ENCODE measurements at regions not wholly inside any gene's neighbourhood (a gene's known extent, or its start where the extent isn't known, plus 50 kb on each side); places are given as distances from the start of the nearest gene placed in this dataset.
A peak's percentile ranks its signal among the peaks of the same experiment; 100 is the strongest.

GRCh38 chr9:31135567-31135966, 1248.9 kb upstream of the ACO1 start:
- ChIA-PET CTCF (no interaction called here), POLR2A (no interaction called here)
- Histone ChIP-seq H3K4me1 (ENCODE audit: control insufficient read depth, insufficient read depth, low read length) (no peaks in the 10 kb centered on the region), H3K36me3 (ENCODE audit: control insufficient read depth in 2 of 2, insufficient read depth in 1 of 2, low read length in 2 of 2) (no peaks in the 10 kb centered on the region), H3K4me3 (ENCODE audit: low read depth, low read length) (no peak overlapping the region), H3K9me3 (ENCODE audit: control insufficient read depth, insufficient read depth, low read depth, low read length) (no peaks in the 10 kb centered on the region), H3K27ac (ENCODE audit: extremely low read depth, low read depth, low read length) (no peak overlapping the region)
- no peak for TF ChIP-seq ZNF223 (tag by site-specific recombination; IDR thresholded peaks at IDR 0.05)
- peak; percentile 13; the same call in 1 of the 2 replicates for TF ChIP-seq ATF2 (tag by site-specific recombination; IDR thresholded peaks at IDR 0.05; ENCODE audit: low read depth)
- TF ChIP-seq YY1 (tag by site-specific recombination; IDR thresholded peaks at IDR 0.05), result no peak
- no peak for TF ChIP-seq ZNF221 (tag by site-specific recombination; IDR thresholded peaks at IDR 0.05; ENCODE audit: borderline replicate concordance)
- TF ChIP-seq ZNF747 (tag by site-specific recombination; IDR thresholded peaks at IDR 0.05), result no peak
- TF ChIP-seq ZNF571 (tag by site-specific recombination; IDR thresholded peaks at IDR 0.05), result no peak

GRCh38 chr9:31136524-31136923, 1247.9 kb upstream of the ACO1 start:
- POLR2A ChIA-PET, result no interaction called here
- H3K27ac ChIP-seq (ENCODE audit: extremely low read depth, low read depth, low read length), result no peak overlapping the region
- no peaks in the 10 kb centered on the region for H3K4me1 ChIP-seq (ENCODE audit: control insufficient read depth, insufficient read depth, low read length)
- no peaks in the 10 kb centered on the region for H3K36me3 ChIP-seq (ENCODE audit: control insufficient read depth in 2 of 2, insufficient read depth in 1 of 2, low read length in 2 of 2)
- H3K9me3 ChIP-seq (ENCODE audit: control insufficient read depth, insufficient read depth, low read depth, low read length), result no peaks in the 10 kb centered on the region
- no peak overlapping the region for H3K4me3 ChIP-seq (ENCODE audit: low read depth, low read length)
- CTCF ChIA-PET, result no interaction called here
- TF ChIP-seq ZNF518A (tag by site-specific recombination; conservative IDR thresholded peaks at IDR 0.05; ENCODE audit: low read depth), result no peak
- no peak for TF ChIP-seq ZNF292 (tag by site-specific recombination; IDR thresholded peaks at IDR 0.05; ENCODE audit: borderline replicate concordance, low read depth)
- no peak for TF ChIP-seq ZBTB49 (tag by site-specific recombination; IDR thresholded peaks at IDR 0.05; ENCODE audit: low read depth)
- TF ChIP-seq ZNF19 (tag by site-specific recombination; IDR thresholded peaks at IDR 0.05; ENCODE audit: low read depth), result no peak
- no peak for TF ChIP-seq OSR2 (tag by site-specific recombination; IDR thresholded peaks at IDR 0.05)
- no peak for TF ChIP-seq ZNF76 (tag by site-specific recombination; IDR thresholded peaks at IDR 0.05; ENCODE audit: borderline replicate concordance, low read depth)
- TF ChIP-seq TCF7L2 (IDR thresholded peaks at IDR 0.05; ENCODE audit: borderline replicate concordance, low read depth, low read length), result no peak
- TF ChIP-seq ZNF624 (tag by site-specific recombination; IDR thresholded peaks at IDR 0.05), result no peak
- no peak for TF ChIP-seq ZNF350 (tag by site-specific recombination; IDR thresholded peaks at IDR 0.05)
- TF ChIP-seq ZNF677 (tag by site-specific recombination; IDR thresholded peaks at IDR 0.05), result no peak
- no peak for TF ChIP-seq ZNF174 (tag by site-specific recombination; IDR thresholded peaks at IDR 0.05)
- TF ChIP-seq PRDM1 (tag by site-specific recombination; IDR thresholded peaks at IDR 0.05), result no peak
- no peak for TF ChIP-seq ZNF26 (tag by site-specific recombination; IDR thresholded peaks at IDR 0.05)
- TF ChIP-seq ZSCAN4 (tag by site-specific recombination; IDR thresholded peaks at IDR 0.05), result no peak
- no peak for TF ChIP-seq ZBTB17 (tag by site-specific recombination; IDR thresholded peaks at IDR 0.05)
- no peak for TF ChIP-seq ZBTB20 (tag by site-specific recombination; IDR thresholded peaks at IDR 0.05)
- no peak for TF ChIP-seq ZNF521 (tag by site-specific recombination; IDR thresholded peaks at IDR 0.05)

All from HEK293 (cell line).